ENCODE measurements at regions not wholly inside any gene's neighbourhood (a gene's known extent, or its start where the extent isn't known, plus 50 kb on each side); places are given as distances from the start of the nearest gene placed in this dataset.
A peak's percentile ranks its signal among the peaks of the same experiment; 100 is the strongest.
"Not testable (repeated sequence)": the region's sequence is repeated elsewhere in the genome, so short reads cannot be mapped to it uniquely, and the experiment has no call there.

- no peak for TF ChIP-seq ARNT (IDR thresholded peaks at IDR 0.05)
- TF ChIP-seq FOXM1 (IDR thresholded peaks at IDR 0.05; ENCODE audit: borderline replicate concordance), result no peak
- no peak for TF ChIP-seq TARDBP (IDR thresholded peaks at IDR 0.05)
- peak; percentile 85 for TF ChIP-seq PKNOX1 (IDR thresholded peaks at IDR 0.05)
- no peak for TF ChIP-seq SP1 (IDR thresholded peaks at IDR 0.05)
- no peak for TF ChIP-seq SUZ12 (IDR thresholded peaks at IDR 0.05)
- no peak for TF ChIP-seq NFRKB (IDR thresholded peaks at IDR 0.05)
- no peak for TF ChIP-seq FOXK2 (IDR thresholded peaks at IDR 0.05)
- TF ChIP-seq L3MBTL2 (conservative IDR thresholded peaks at IDR 0.05), result no peak
- TF ChIP-seq BHLHE40 (IDR thresholded peaks at IDR 0.05; ENCODE audit: borderline replicate concordance), result no peak
- peak; percentile 9; the same call in 1 of the 2 replicates for TF ChIP-seq CTBP1 (IDR thresholded peaks at IDR 0.05; ENCODE audit: borderline replicate concordance)
- TF ChIP-seq HDGF (IDR thresholded peaks at IDR 0.05; ENCODE audit: borderline replicate concordance), result no peak
- no peak for TF ChIP-seq ELF4 (IDR thresholded peaks at IDR 0.05)
- no peak for TF ChIP-seq ZNF384 (IDR thresholded peaks at IDR 0.05)
- TF ChIP-seq FOXA1 (IDR thresholded peaks at IDR 0.05), result no peak
- no peak for TF ChIP-seq LEF1 (IDR thresholded peaks at IDR 0.05; ENCODE audit: borderline replicate concordance)
These were observed 110.0 kb upstream of the JCAD start for GRCh38 chr10:30169342-30169741.

GRCh38 chr10:30166929-30167328 is 107.5 kb upstream of the JCAD start:
- no peak for TF ChIP-seq TARDBP (IDR thresholded peaks at IDR 0.05)
- no peak for DNase-seq (ENCODE audit: extremely low spot score)
- CTCF ChIA-PET, result no interaction called here
- POLR2A ChIA-PET, result no interaction called here

More at GRCh38 chr10:30169342-30169741, 110.0 kb upstream of the JCAD start:
- DNase-seq (ENCODE audit: extremely low spot score), result no peak
- CTCF ChIA-PET, result no interaction called here
- POLR2A ChIA-PET, result no interaction called here

DNA sequence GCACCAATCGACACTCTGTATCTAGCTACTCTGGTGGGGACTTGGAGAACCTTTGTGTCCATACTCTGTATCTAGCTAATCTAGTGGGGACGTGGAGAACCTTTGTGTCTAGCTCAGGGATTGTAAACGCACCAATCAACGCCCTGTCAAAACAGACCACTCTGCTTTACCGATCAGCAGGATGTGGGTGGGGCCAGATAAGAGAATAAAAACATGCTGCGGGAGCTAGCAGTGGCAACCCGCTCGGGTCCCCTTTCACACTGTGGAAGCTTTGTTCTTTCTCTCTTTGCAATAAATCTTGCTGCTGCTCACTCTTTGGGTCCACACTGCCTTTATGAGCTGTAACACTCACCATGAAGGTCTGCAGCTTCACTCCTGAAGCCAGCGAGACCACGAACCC is 104.0 kb upstream of the JCAD start:
- POLR2A ChIA-PET; CTCF ChIA-PET; DNase-seq (ENCODE audit: extremely low spot score): not testable (repeated sequence)

GRCh38 chr10:30162796-30163195 is 103.4 kb upstream of the JCAD start:
- CTCF ChIA-PET; DNase-seq (ENCODE audit: extremely low spot score); POLR2A ChIA-PET: not testable (repeated sequence)

DNA sequence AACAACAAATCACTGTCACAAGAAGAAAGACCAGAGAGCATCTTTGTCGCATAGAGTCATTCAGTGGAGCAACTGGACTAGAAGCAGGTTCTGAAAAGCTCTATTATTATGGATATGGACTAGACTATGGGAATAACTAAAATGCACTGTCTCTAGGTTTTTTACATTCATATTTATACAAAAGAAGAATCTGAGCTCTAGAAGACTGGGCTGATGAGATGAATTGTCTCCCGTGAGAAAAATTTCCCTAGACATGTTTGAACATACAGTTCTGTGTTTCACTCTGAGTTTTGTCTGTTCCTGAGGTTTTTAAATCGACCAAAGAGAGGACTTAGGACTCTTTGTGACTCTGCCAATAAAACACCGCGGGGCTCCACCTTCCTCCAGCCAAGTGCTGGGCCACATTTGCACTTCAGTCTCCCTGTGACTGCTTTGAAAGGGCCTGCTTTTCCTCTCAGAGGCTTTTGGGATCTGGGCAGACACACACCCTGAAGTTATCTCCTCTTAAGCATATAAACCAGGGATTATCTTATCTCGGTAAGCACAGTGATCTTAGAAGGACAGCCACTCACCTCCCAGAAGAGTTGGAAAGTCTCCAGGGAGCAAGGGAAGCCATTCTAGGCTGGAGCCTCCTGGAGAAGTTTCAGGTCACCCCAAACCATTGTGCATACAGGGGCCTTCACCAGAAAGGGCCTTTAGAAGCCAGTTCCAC is 101.0 kb upstream of the JCAD start:
- TF ChIP-seq FOXA1 (IDR thresholded peaks at IDR 0.05) (no peak), BHLHE40 (IDR thresholded peaks at IDR 0.05; ENCODE audit: borderline replicate concordance) (no peak), HDGF (IDR thresholded peaks at IDR 0.05; ENCODE audit: borderline replicate concordance) (no peak), LEF1 (IDR thresholded peaks at IDR 0.05; ENCODE audit: borderline replicate concordance) (no peak), ZNF384 (IDR thresholded peaks at IDR 0.05) (no peak), ARNT (IDR thresholded peaks at IDR 0.05) (no peak), PKNOX1 (IDR thresholded peaks at IDR 0.05) (no peak), FOXM1 (IDR thresholded peaks at IDR 0.05; ENCODE audit: borderline replicate concordance) (no peak), TARDBP (IDR thresholded peaks at IDR 0.05) (no peak), L3MBTL2 (conservative IDR thresholded peaks at IDR 0.05) (no peak)
- DNase-seq (ENCODE audit: extremely low spot score), result no peak
- CTCF ChIA-PET, result interaction anchor here (0.7 kb wide), 1 partner anchor 413 kb away, joined by 4 read pairs; no protein-coding TSS in a partner anchor
- POLR2A ChIA-PET, result no interaction called here

GRCh38 chr10:30159614-30160013 is 100.2 kb upstream of the JCAD start:
- POLR2A ChIA-PET; DNase-seq (ENCODE audit: extremely low spot score); CTCF ChIA-PET: not testable (repeated sequence)

DNA sequence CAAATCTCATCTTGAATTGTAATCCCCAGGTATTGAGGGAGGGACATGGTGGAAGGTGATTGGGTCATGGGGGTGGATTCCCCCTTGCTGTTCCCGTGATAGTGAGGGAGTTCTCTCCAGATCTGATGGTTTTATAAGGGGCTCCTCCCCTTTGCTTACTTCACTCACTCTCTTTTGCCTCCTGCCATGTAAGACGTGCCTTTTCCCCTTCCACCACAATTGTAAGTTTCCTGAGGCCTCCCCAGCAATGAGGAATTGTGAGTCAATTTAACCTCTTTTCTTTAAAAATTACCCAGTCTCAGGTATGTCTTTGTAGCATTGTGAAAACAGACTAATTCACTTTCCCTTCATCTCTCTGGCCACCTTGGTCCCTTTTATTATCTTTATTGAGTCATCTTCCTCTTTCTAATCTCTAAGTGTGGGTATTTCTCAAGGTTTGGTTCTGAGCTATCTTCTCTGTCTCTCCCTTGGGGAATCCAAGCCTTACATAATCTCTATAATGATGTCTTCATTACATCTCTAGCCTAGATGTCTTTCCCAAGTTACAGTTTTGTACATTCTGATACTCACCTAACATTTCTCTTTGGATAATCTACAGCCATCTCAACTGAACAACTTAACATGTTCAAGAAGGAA is 99.1 kb upstream of the JCAD start:
- no peak for DNase-seq (ENCODE audit: extremely low spot score)
- ChIA-PET POLR2A (no interaction called here), CTCF (no interaction called here)
- no peak for TF ChIP-seq FOXM1 (IDR thresholded peaks at IDR 0.05; ENCODE audit: borderline replicate concordance)
- TF ChIP-seq ELF4 (IDR thresholded peaks at IDR 0.05), result no peak
- no peak for TF ChIP-seq BHLHE40 (IDR thresholded peaks at IDR 0.05; ENCODE audit: borderline replicate concordance)
- TF ChIP-seq NFRKB (IDR thresholded peaks at IDR 0.05), result no peak
- no peak for TF ChIP-seq HDGF (IDR thresholded peaks at IDR 0.05; ENCODE audit: borderline replicate concordance)
- no peak for TF ChIP-seq L3MBTL2 (conservative IDR thresholded peaks at IDR 0.05)
- no peak for TF ChIP-seq SUZ12 (IDR thresholded peaks at IDR 0.05)
- TF ChIP-seq CTBP1 (IDR thresholded peaks at IDR 0.05; ENCODE audit: borderline replicate concordance), result no peak
- no peak for TF ChIP-seq PKNOX1 (IDR thresholded peaks at IDR 0.05)
- no peak for TF ChIP-seq FOXA1 (IDR thresholded peaks at IDR 0.05)
- no peak for TF ChIP-seq ARNT (IDR thresholded peaks at IDR 0.05)
- no peak for TF ChIP-seq SP1 (IDR thresholded peaks at IDR 0.05)
- TF ChIP-seq ZNF384 (IDR thresholded peaks at IDR 0.05), result no peak
- TF ChIP-seq TARDBP (IDR thresholded peaks at IDR 0.05), result no peak
- TF ChIP-seq LEF1 (IDR thresholded peaks at IDR 0.05; ENCODE audit: borderline replicate concordance), result no peak
